SU-DHL-6 (cell line): ENCODE measurements at regions not wholly inside any gene's neighbourhood (a gene's known extent, or its start where the extent isn't known, plus 50 kb on each side); places are given as distances from the start of the nearest gene placed in this dataset.

ENCODE experiments used
- H2AFZ ChIP-seq: fragments of 200-600 bp; sonication (generic); 2 replicates; pipeline ENCODE4 v1.6.1; 2014; ENCODE audit warnings: low read depth, mild to moderate bottlenecking, moderate library complexity, mixed read lengths, antibody characterized with exemption, low read length; ENCODE audit not compliant: severe bottlenecking
- H3F3A ChIP-seq: fragments of 200-600 bp; shearing (Covaris generic); 2 replicates; pipeline ENCODE4 v1.6.0; 2016; ENCODE audit warnings: antibody characterized with exemption, mild to moderate bottlenecking; ENCODE audit not compliant: insufficient read depth
- H3K27ac ChIP-seq: fragments of 200-600 bp; sonication (generic); 2 replicates; pipeline ENCODE4 v1.5.1; 2016; ENCODE audit warnings: low read depth, mild to moderate bottlenecking, low read length, moderate library complexity, mixed read lengths
- H3K27me3 ChIP-seq: fragments of 200-600 bp; sonication (generic), shearing (Covaris generic); 2 replicates; pipeline ENCODE4 v1.6.0; 2014; ENCODE audit warnings: mild to moderate bottlenecking, low read length
- H3K36me3 ChIP-seq: fragments of 200-600 bp; sonication (generic); 2 replicates; pipeline ENCODE4 v1.6.1; 2014; ENCODE audit warnings: mild to moderate bottlenecking, low read length, mixed read lengths
- H3K4me2 ChIP-seq: fragments of 300-600, 200-600 bp; shearing (Covaris generic), sonication (generic); 2 replicates; pipeline ENCODE4 v1.6.0; 2014; ENCODE audit warnings: low read length, low read depth, mild to moderate bottlenecking; ENCODE audit not compliant: poor library complexity, severe bottlenecking
- H3K4me3 ChIP-seq: fragments of 200-600 bp; sonication (generic); 2 replicates; pipeline ENCODE4 v1.5.1; 2014; ENCODE audit warnings: antibody characterized with exemption, low read length, mild to moderate bottlenecking, mixed read lengths; ENCODE audit not compliant: insufficient read depth, poor library complexity, severe bottlenecking
- H3K79me2 ChIP-seq: fragments of 200-600 bp; sonication (generic); 2 replicates; pipeline ENCODE4 v1.6.1; 2014; ENCODE audit warnings: mild to moderate bottlenecking, low read length, moderate library complexity; ENCODE audit not compliant: insufficient read depth
- H3K9ac ChIP-seq: fragments of 200-600 bp; sonication (generic); 2 replicates; pipeline ENCODE4 v1.7.0; 2014; ENCODE audit warnings: mild to moderate bottlenecking, low read length
- H3K9me2 ChIP-seq: fragments of 200-600 bp; sonication (generic); replicated peaks from 2 replicates; pipeline ENCODE4 v1.6.1; 2014; ENCODE audit warnings: low read length; ENCODE audit not compliant: insufficient read depth
- H3K9me3 ChIP-seq: fragments of 200-600 bp; sonication (generic); 2 replicates; pipeline ENCODE4 v1.6.1; 2014; ENCODE audit warnings: low read length, mixed read lengths; ENCODE audit not compliant: insufficient read depth
- H4K20me1 ChIP-seq: fragments of 200-600 bp; sonication (generic); 2 replicates; pipeline ENCODE4 v1.6.1; 2014; ENCODE audit warnings: low read depth, mild to moderate bottlenecking, antibody characterized with exemption, low read length, moderate library complexity, mixed read lengths
- EZH2phosphoT487 ChIP-seq: fragments of 200-600 bp; sonication (generic), shearing (Covaris generic); conservative IDR thresholded peaks from 2 replicates; pipeline ENCODE4 v1.6.1; 2018; ENCODE audit warnings: mild to moderate bottlenecking, antibody characterized with exemption, low read length, moderate library complexity, mixed read lengths
- TF ChIP-seq, protein P1 (sequence below): fragments of 200-600 bp; sonication (generic); IDR thresholded peaks from one replicate; pipeline ENCODE4 v1.5.1; 2017; ENCODE audit warnings: antibody characterized with exemption, mild to moderate bottlenecking, low read length, moderate library complexity; ENCODE audit not compliant: insufficient read depth, poor library complexity, severe bottlenecking

DNA sequence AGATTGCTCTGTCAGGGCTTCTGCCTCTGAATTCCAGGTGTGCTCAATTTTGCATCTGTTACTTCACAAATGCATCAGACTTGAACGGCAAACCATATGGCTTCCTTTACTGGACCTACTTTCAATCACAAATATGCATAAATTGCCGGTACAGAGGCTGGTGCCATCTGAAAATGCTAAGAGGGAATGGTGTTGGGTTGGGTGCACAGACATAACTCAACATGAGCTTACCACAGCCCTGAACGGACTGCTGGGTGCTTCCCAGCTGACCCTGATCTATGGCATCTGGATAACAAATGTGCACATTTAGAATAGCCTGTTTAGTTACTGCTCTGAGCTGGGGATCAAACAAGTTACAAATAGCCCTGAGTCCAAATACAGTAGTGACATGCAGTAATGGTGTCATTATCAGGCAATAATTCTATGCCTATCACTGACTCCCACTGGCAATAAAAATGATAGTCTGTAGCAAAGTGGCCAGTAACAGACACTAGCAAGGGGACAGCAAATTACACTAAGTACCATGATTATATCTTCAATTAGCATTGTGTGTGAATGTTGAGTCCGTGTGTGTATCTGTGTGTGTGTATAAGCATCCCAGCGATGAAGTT, 927.3 kb downstream of the DIAPH3 start:
- H3K27ac ChIP-seq: no peak overlapping the region
- H3K27me3 ChIP-seq: no peaks in the 10 kb centered on the region
- no peaks in the 10 kb centered on the region for H4K20me1 ChIP-seq
- H2AFZ ChIP-seq: no peak overlapping the region
- H3F3A ChIP-seq: no peaks in the 10 kb centered on the region
- no peak overlapping the region for H3K4me2 ChIP-seq
- H3K36me3 ChIP-seq: no peaks in the 10 kb centered on the region
- H3K79me2 ChIP-seq: no peaks in the 10 kb centered on the region
- no peak overlapping the region for H3K9ac ChIP-seq
- TF ChIP-seq, protein P1, sequence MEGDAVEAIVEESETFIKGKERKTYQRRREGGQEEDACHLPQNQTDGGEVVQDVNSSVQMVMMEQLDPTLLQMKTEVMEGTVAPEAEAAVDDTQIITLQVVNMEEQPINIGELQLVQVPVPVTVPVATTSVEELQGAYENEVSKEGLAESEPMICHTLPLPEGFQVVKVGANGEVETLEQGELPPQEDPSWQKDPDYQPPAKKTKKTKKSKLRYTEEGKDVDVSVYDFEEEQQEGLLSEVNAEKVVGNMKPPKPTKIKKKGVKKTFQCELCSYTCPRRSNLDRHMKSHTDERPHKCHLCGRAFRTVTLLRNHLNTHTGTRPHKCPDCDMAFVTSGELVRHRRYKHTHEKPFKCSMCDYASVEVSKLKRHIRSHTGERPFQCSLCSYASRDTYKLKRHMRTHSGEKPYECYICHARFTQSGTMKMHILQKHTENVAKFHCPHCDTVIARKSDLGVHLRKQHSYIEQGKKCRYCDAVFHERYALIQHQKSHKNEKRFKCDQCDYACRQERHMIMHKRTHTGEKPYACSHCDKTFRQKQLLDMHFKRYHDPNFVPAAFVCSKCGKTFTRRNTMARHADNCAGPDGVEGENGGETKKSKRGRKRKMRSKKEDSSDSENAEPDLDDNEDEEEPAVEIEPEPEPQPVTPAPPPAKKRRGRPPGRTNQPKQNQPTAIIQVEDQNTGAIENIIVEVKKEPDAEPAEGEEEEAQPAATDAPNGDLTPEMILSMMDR: no peak
- TF ChIP-seq EZH2phosphoT487: no peak
- no peaks in the 10 kb centered on the region for H3K9me2 ChIP-seq
- H3K9me3 ChIP-seq: no peaks in the 10 kb centered on the region
- no peak overlapping the region for H3K4me3 ChIP-seq

DNA sequence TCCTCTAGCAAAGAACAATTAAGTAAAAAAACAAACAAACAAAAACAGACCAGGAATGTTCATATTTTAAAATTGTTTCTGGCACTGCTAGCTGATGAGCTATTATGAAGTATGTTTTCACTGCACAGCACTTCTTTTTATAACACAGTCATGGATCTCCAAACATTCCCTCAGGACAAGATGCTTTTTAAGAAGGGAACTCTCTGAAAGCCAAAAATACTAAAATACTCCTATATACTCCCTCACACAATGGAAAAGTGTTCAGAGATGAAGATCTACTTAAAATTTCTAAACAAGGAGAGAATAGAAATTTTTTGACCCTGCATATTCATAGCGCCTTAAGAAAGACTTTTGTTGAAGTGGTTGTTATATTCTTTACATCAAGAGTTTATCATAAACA, 926.8 kb downstream of the DIAPH3 start:
- Histone ChIP-seq H3F3A (no peaks in the 10 kb centered on the region), H4K20me1 (no peaks in the 10 kb centered on the region), H3K36me3 (no peaks in the 10 kb centered on the region), H3K79me2 (no peaks in the 10 kb centered on the region), H3K27ac (no peak overlapping the region), H3K4me3 (no peak overlapping the region), H3K9me2 (no peaks in the 10 kb centered on the region), H3K4me2 (no peak overlapping the region), H3K9ac (no peak overlapping the region), H3K27me3 (no peaks in the 10 kb centered on the region), H3K9me3 (no peaks in the 10 kb centered on the region), H2AFZ (no peak overlapping the region)
- TF ChIP-seq EZH2phosphoT487: no peak
- TF ChIP-seq, protein P1: no peak

DNA sequence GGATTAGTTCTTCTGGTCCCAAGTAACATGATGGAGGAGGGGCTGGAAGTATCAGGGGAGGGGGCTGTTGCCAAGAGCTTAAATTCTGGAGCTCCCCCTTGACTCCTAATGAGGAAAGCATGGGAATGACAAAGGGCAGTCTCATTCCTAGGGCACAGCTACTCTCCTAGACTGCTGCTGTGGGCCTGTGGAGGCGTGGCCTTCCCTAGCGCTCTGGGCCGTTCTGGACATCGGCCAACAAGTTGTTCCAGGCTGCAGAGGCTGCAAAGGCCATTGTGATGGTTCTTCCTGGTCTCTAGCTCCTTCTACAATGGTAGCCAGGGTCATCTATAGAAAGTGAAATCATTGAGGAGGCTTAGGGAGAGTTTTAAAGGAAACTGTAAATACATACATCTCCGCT, 916.6 kb downstream of the DIAPH3 start:
- Histone ChIP-seq H3K9ac (no peak overlapping the region), H3K4me2 (no peak overlapping the region)
- TF ChIP-seq, protein P1: no peak
- TF ChIP-seq EZH2phosphoT487: no peak

More for the DNA sequence above, 916.6 kb downstream of the DIAPH3 start:
- no peaks in the 10 kb centered on the region for H4K20me1 ChIP-seq
- H3K36me3 ChIP-seq: no peaks in the 10 kb centered on the region
- no peak overlapping the region for H3K4me3 ChIP-seq
- no peaks in the 10 kb centered on the region for H3K27me3 ChIP-seq
- H3K9me3 ChIP-seq: no peaks in the 10 kb centered on the region
- no peak overlapping the region for H2AFZ ChIP-seq
- H3F3A ChIP-seq: no peaks in the 10 kb centered on the region
- H3K27ac ChIP-seq: no peak overlapping the region
- H3K79me2 ChIP-seq: no peaks in the 10 kb centered on the region
- H3K9me2 ChIP-seq: no peaks in the 10 kb centered on the region
